Type B pancreatic cell (in vitro differentiated cells): ENCODE measurements at regions not wholly inside any gene's neighbourhood (a gene's known extent, or its start where the extent isn't known, plus 50 kb on each side); places are given as distances from the start of the nearest gene placed in this dataset.
A peak's percentile ranks its signal among the peaks of the same experiment; 100 is the strongest.

ENCODE experiments used
- DNase-seq: peaks from one replicate; pipeline ENCODE4 v3.0.0; 2021; ENCODE audit warnings: mixed read lengths; ENCODE audit not compliant: unreplicated experiment; ENCODE audit errors: extremely low spot score
- H3K27ac Mint-ChIP-seq: 2 replicates; pipeline ENCODE4 v1.8.0; 2021; ENCODE audit warnings: mild to moderate bottlenecking, mixed read lengths
- H3K27me3 Mint-ChIP-seq: 2 replicates; pipeline ENCODE4 v1.8.0; 2021; ENCODE audit warnings: mixed read lengths
- H3K36me3 Mint-ChIP-seq: 2 replicates; pipeline ENCODE4 v1.8.0; 2021; ENCODE audit warnings: mixed read lengths
- H3K4me1 Mint-ChIP-seq: one replicate; pipeline ENCODE4 v1.8.0; 2021; ENCODE audit warnings: mixed read lengths; ENCODE audit not compliant: unreplicated experiment
- H3K4me3 Mint-ChIP-seq: 2 replicates; pipeline ENCODE4 v1.8.0; 2021; ENCODE audit warnings: mild to moderate bottlenecking, mixed read lengths
- H3K9me3 Mint-ChIP-seq: 2 replicates; pipeline ENCODE4 v1.8.0; 2021; ENCODE audit warnings: mixed read lengths
- TF ChIP-seq, protein P1 (sequence below): fragments of 200-600 bp; sonication (generic); conservative IDR thresholded peaks from 2 replicates; pipeline ENCODE4 v1.5.0; 2021; ENCODE audit warnings: antibody characterized with exemption, mild to moderate bottlenecking

DNA sequence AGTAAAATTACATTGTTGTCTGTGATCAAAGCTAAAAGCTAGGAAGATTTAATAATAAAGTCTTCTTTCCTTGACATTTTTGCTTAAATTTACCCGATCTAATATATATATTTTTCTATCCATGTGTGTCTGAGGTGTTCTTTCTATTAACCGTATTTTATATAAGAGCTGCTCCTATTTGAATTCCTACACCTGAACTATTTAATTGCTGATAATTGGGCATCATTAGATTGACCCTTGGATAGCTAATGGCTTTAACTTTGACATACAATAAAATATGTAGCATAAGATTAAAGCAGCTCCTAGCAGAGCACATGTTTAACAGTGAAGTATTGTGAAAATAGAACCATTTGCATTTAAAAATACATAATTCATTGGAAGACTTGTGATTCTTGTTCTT lies 792.7 kb downstream of the MAT2B start:
- Mint-ChIP-seq H3K27ac (no peak overlapping the region), H3K36me3 (no peaks in the 10 kb centered on the region), H3K4me3 (peak overlapping the region; percentile 93), H3K27me3 (peaks cover 7% of the 10 kb centered on the region), H3K4me1 (peaks cover 33% of the 10 kb centered on the region), H3K9me3 (peaks cover 8% of the 10 kb centered on the region)
- DNase-seq, result no peak
- TF ChIP-seq, protein P1, sequence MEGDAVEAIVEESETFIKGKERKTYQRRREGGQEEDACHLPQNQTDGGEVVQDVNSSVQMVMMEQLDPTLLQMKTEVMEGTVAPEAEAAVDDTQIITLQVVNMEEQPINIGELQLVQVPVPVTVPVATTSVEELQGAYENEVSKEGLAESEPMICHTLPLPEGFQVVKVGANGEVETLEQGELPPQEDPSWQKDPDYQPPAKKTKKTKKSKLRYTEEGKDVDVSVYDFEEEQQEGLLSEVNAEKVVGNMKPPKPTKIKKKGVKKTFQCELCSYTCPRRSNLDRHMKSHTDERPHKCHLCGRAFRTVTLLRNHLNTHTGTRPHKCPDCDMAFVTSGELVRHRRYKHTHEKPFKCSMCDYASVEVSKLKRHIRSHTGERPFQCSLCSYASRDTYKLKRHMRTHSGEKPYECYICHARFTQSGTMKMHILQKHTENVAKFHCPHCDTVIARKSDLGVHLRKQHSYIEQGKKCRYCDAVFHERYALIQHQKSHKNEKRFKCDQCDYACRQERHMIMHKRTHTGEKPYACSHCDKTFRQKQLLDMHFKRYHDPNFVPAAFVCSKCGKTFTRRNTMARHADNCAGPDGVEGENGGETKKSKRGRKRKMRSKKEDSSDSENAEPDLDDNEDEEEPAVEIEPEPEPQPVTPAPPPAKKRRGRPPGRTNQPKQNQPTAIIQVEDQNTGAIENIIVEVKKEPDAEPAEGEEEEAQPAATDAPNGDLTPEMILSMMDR, result no peak

DNA sequence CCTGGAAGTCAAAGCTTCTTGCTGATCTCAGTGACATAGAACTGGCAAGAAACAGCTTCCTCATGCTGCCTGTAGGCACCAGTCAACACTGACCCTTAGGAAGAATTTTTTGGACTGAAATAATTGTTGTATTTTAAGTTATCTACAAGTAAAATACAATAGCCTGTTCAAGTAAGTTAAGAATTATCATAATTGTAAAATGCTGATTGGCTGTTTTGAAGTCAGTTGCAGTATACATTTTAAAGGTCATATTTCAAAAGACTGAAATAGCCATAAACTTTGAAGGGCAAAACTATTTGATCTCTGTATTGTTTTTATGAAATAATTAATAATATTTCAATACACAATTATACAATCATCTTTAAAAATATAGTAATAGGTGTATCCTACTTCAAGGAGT lies 794.9 kb downstream of the MAT2B start:
- TF ChIP-seq, protein P1, result no peak
- H3K4me3 Mint-ChIP-seq, result peak overlapping the region; percentile 41
- no peak for DNase-seq
- H3K27ac Mint-ChIP-seq, result no peak overlapping the region
- H3K36me3 Mint-ChIP-seq, result no peaks in the 10 kb centered on the region
- H3K9me3 Mint-ChIP-seq, result no peaks in the 10 kb centered on the region
- peaks cover 33% of the 10 kb centered on the region for H3K4me1 Mint-ChIP-seq
- H3K27me3 Mint-ChIP-seq, result peaks cover 7% of the 10 kb centered on the region

DNA sequence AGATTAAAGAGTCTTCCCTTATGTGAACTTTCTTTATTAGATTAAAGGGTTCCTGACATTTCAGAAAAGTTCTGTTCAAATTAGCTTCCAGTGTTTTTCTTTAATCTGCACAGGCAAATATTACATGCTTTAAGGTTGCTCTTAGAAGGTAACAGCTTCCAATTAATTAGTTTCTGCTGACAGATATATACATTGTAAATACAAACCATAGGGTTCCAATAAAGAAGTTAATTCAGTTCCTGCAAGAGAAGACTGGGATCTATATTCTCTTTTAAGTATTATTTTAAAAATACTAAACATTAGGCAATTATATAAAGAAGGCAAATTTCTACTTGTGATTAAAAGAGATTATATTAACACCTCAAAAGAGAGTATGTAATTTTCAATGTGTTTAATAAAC lies 795.7 kb downstream of the MAT2B start:
- no peaks in the 10 kb centered on the region for H3K9me3 Mint-ChIP-seq
- H3K4me1 Mint-ChIP-seq, result peaks cover 30% of the 10 kb centered on the region
- H3K27ac Mint-ChIP-seq, result no peak overlapping the region
- no peak overlapping the region for H3K4me3 Mint-ChIP-seq
- DNase-seq, result no peak
- H3K27me3 Mint-ChIP-seq, result peaks cover 7% of the 10 kb centered on the region
- TF ChIP-seq, protein P1, result no peak
- no peaks in the 10 kb centered on the region for H3K36me3 Mint-ChIP-seq

DNA sequence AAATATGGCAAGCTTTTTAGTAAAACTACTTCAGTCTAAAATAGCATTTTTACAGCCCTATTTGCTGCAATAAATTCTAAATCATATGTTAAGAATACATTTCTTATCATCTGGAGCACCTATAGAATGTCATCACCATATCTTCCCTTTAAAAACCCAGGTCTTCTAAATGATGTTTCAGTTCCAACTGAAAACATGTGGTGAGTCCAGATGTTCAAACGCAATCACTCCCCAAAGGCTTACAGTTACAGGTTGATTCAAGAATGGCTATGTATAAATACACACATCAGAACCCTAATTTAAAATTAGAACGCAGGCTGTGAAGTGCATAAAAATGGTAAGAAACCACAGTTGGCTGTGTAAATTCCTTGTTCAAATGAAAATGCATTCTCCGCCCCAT lies 796.3 kb downstream of the MAT2B start:
- H3K36me3 Mint-ChIP-seq, result no peaks in the 10 kb centered on the region

DNA sequence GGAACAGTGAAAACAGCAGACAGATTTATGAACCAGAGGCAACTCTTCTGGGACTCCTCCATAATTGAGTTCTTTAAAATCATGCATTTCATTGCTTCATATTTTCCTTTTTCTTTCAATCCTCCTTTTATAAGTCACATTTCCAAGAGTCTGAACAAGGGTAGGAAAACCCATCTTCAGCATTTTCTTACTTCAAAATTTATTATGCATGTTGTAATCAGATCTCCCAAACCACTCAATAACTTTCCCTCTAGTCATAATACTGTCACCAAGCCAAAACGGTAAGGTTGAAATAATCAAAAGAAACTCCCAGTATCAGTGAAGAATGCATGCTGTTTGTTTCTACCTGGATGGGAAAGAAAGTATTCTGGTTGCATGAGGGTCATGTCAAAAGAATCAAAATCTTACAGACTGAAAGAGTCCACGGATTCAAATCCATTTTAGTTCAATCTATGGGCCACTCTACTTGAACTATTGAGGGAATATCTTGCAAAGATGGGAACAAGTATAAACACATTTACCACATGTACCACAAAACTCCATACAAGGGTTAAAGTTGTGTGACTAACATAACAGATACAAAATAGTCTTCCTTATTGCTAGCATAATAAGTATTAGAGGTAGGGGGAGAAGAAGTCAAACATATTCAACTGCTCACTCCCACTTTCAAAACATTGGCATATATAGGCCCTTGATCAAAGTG lies 797.3 kb downstream of the MAT2B start:
- Mint-ChIP-seq H3K9me3 (peaks cover 5% of the 10 kb centered on the region), H3K4me3 (no peak overlapping the region), H3K4me1 (peaks cover 19% of the 10 kb centered on the region), H3K27me3 (no peaks in the 10 kb centered on the region), H3K36me3 (no peaks in the 10 kb centered on the region), H3K27ac (no peak overlapping the region)
- TF ChIP-seq, protein P1, result no peak
- no peak for DNase-seq

More for the DNA sequence above, 796.3 kb downstream of the MAT2B start:
- Mint-ChIP-seq H3K27ac (no peak overlapping the region), H3K4me3 (no peak overlapping the region), H3K4me1 (peaks cover 24% of the 10 kb centered on the region), H3K9me3 (peaks cover 5% of the 10 kb centered on the region), H3K27me3 (peaks cover 5% of the 10 kb centered on the region)
- TF ChIP-seq, protein P1, result no peak
- DNase-seq, result no peak
